ENCODE measurements at regions not wholly inside any gene's neighbourhood (a gene's known extent, or its start where the extent isn't known, plus 50 kb on each side); places are given as distances from the start of the nearest gene placed in this dataset.
"Not testable (repeated sequence)": the region's sequence is repeated elsewhere in the genome, so short reads cannot be mapped to it uniquely, and the experiment has no call there.

GRCh38 chr7:119908948-119909347 lies 364.0 kb upstream of the KCND2 start:
- H3K79me2 ChIP-seq (ENCODE audit: control insufficient read depth, low read length), result no peaks in the 10 kb centered on the region
- H3K27ac ChIP-seq (ENCODE audit: low read depth, low read length), result no peak overlapping the region
- no peak overlapping the region for H3K4me3 ChIP-seq (ENCODE audit: low read length)
- H3K9me3 ChIP-seq (ENCODE audit: control insufficient read depth, insufficient read depth, low read length), result no peaks in the 10 kb centered on the region
- no peaks in the 10 kb centered on the region for H3F3A ChIP-seq (ENCODE audit: control insufficient read depth, insufficient read depth)
- no peaks in the 10 kb centered on the region for H3K9me2 ChIP-seq (replicated peaks; ENCODE audit: control insufficient read depth, low read length)
- H3K4me2 ChIP-seq (ENCODE audit: low read length), result no peak overlapping the region
- H3K36me3 ChIP-seq (ENCODE audit: control insufficient read depth, low read length), result no peaks in the 10 kb centered on the region
- no peaks in the 10 kb centered on the region for H4K20me1 ChIP-seq (ENCODE audit: control insufficient read depth, insufficient read depth, low read depth, low read length)
- no peaks in the 10 kb centered on the region for H3K27me3 ChIP-seq (ENCODE audit: control insufficient read depth, low read length)
- TF ChIP-seq CTCF (IDR thresholded peaks at IDR 0.05; ENCODE audit: low read depth, low read length, poor library complexity, severe bottlenecking) (no peak), EZH2phosphoT487 (IDR thresholded peaks at IDR 0.05; ENCODE audit: borderline replicate concordance, low read length) (no peak)
- H3K4me1 ChIP-seq (ENCODE audit: control insufficient read depth, low read length), result no peaks in the 10 kb centered on the region

GRCh38 chr7:119914119-119914518 lies 358.9 kb upstream of the KCND2 start:
- H4K20me1 ChIP-seq (ENCODE audit: control insufficient read depth, insufficient read depth, low read depth, low read length); H3K9me3 ChIP-seq (ENCODE audit: control insufficient read depth, insufficient read depth, low read length); H3K4me3 ChIP-seq (ENCODE audit: low read length); H3K4me2 ChIP-seq (ENCODE audit: low read length); H3K79me2 ChIP-seq (ENCODE audit: control insufficient read depth, low read length); H3K27ac ChIP-seq (ENCODE audit: low read depth, low read length); H3K9me2 ChIP-seq (replicated peaks; ENCODE audit: control insufficient read depth, low read length); H3K27me3 ChIP-seq (ENCODE audit: control insufficient read depth, low read length); H3K4me1 ChIP-seq (ENCODE audit: control insufficient read depth, low read length); H3F3A ChIP-seq (ENCODE audit: control insufficient read depth, insufficient read depth); H3K36me3 ChIP-seq (ENCODE audit: control insufficient read depth, low read length): not testable (repeated sequence)

- no peaks in the 10 kb centered on the region for H3F3A ChIP-seq (ENCODE audit: control insufficient read depth, insufficient read depth)
- no peak overlapping the region for H3K4me3 ChIP-seq (ENCODE audit: low read length)
- H3K27ac ChIP-seq (ENCODE audit: low read depth, low read length), result no peak overlapping the region
- no peaks in the 10 kb centered on the region for H3K9me2 ChIP-seq (replicated peaks; ENCODE audit: control insufficient read depth, low read length)
- H3K27me3 ChIP-seq (ENCODE audit: control insufficient read depth, low read length), result no peaks in the 10 kb centered on the region
- H3K9me3 ChIP-seq (ENCODE audit: control insufficient read depth, insufficient read depth, low read length), result no peaks in the 10 kb centered on the region
- H3K4me2 ChIP-seq (ENCODE audit: low read length), result no peak overlapping the region
- no peaks in the 10 kb centered on the region for H3K36me3 ChIP-seq (ENCODE audit: control insufficient read depth, low read length)
- H3K79me2 ChIP-seq (ENCODE audit: control insufficient read depth, low read length), result no peaks in the 10 kb centered on the region
- no peaks in the 10 kb centered on the region for H3K4me1 ChIP-seq (ENCODE audit: control insufficient read depth, low read length)
- no peaks in the 10 kb centered on the region for H4K20me1 ChIP-seq (ENCODE audit: control insufficient read depth, insufficient read depth, low read depth, low read length)
- TF ChIP-seq CTCF (IDR thresholded peaks at IDR 0.05; ENCODE audit: low read depth, low read length, poor library complexity, severe bottlenecking), result no peak
- no peak for TF ChIP-seq EZH2phosphoT487 (IDR thresholded peaks at IDR 0.05; ENCODE audit: borderline replicate concordance, low read length)
Observed at GRCh38 chr7:119916501-119916900, 356.5 kb upstream of the KCND2 start.

- Histone ChIP-seq H3F3A (ENCODE audit: control insufficient read depth, insufficient read depth) (no peaks in the 10 kb centered on the region), H3K4me1 (ENCODE audit: control insufficient read depth, low read length) (no peaks in the 10 kb centered on the region), H3K9me2 (replicated peaks; ENCODE audit: control insufficient read depth, low read length) (no peaks in the 10 kb centered on the region), H3K4me3 (ENCODE audit: low read length) (no peak overlapping the region), H3K4me2 (ENCODE audit: low read length) (no peak overlapping the region), H3K9me3 (ENCODE audit: control insufficient read depth, insufficient read depth, low read length) (no peaks in the 10 kb centered on the region), H3K27ac (ENCODE audit: low read depth, low read length) (no peak overlapping the region), H3K79me2 (ENCODE audit: control insufficient read depth, low read length) (no peaks in the 10 kb centered on the region), H3K36me3 (ENCODE audit: control insufficient read depth, low read length) (no peaks in the 10 kb centered on the region), H4K20me1 (ENCODE audit: control insufficient read depth, insufficient read depth, low read depth, low read length) (no peaks in the 10 kb centered on the region), H3K27me3 (ENCODE audit: control insufficient read depth, low read length) (no peaks in the 10 kb centered on the region)
- TF ChIP-seq CTCF (IDR thresholded peaks at IDR 0.05; ENCODE audit: low read depth, low read length, poor library complexity, severe bottlenecking) (no peak), EZH2phosphoT487 (IDR thresholded peaks at IDR 0.05; ENCODE audit: borderline replicate concordance, low read length) (no peak)
Observed at GRCh38 chr7:119918185-119918584, 354.8 kb upstream of the KCND2 start.

All from DOHH2 (cell line).